GM12878 (cell line): ENCODE measurements at regions not wholly inside any gene's neighbourhood (a gene's known extent, or its start where the extent isn't known, plus 50 kb on each side); places are given as distances from the start of the nearest gene placed in this dataset.

Experiments used
- CHD2 ChIP-seq: IDR thresholded peaks from 2 replicates; pipeline ENCODE4 v1.6.1; 2011; ENCODE audit warnings: low read depth, low read length, improper control_type of control experiment, borderline replicate concordance
- CTCF ChIP-seq, 3 experiments: IDR thresholded peaks in 2 of 3; conservative IDR thresholded peaks in 1 of 3; 2 replicates each; pipeline ENCODE4 v1.5.1; 2011; ENCODE audit warnings: low read depth in 3 of 3, low read length in 3 of 3, mild to moderate bottlenecking in 3 of 3, control low read depth in 2 of 3, moderate library complexity in 2 of 3, inconsistent platforms in 1 of 3, mixed read lengths in 1 of 3; ENCODE audit not compliant: control insufficient read depth in 2 of 3, insufficient read depth in 1 of 3; ENCODE audit errors: extremely low read depth in 1 of 3
- EGR1 ChIP-seq, 2 experiments: IDR thresholded peaks; 1 replicate in 1 of 2; 2 replicates in 1 of 2; pipeline ENCODE4 v1.6.1; 2011 to 2012; ENCODE audit warnings: low read depth in 2 of 2, low read length in 2 of 2, borderline replicate concordance in 1 of 2, mild to moderate bottlenecking in 1 of 2, moderate library complexity in 1 of 2
- ESRRA ChIP-seq: IDR thresholded peaks from 2 replicates; pipeline ENCODE4 v1.6.1; 2012; ENCODE audit warnings: mild to moderate bottlenecking, low read length, improper control_type of control experiment
- ETV6 ChIP-seq, 2 experiments: fragments of 450-650 bp in 1 of 2; IDR thresholded peaks in 1 of 2; conservative IDR thresholded peaks in 1 of 2; 2 replicates each; pipeline ENCODE4 v1.6.1; 2014; ENCODE audit warnings: antibody characterized with exemption in 1 of 2, borderline replicate concordance in 1 of 2, low read depth in 1 of 2, mild to moderate bottlenecking in 1 of 2, moderate library complexity in 1 of 2
- GABPA ChIP-seq: IDR thresholded peaks from 2 replicates; pipeline ENCODE4 v1.6.1; 2014; ENCODE audit warnings: antibody characterized with exemption, low read depth, mild to moderate bottlenecking, inconsistent platforms
- MEF2A ChIP-seq: IDR thresholded peaks from 2 replicates; pipeline ENCODE4 v1.6.1; 2011; ENCODE audit warnings: low read depth, mild to moderate bottlenecking, low read length, moderate library complexity; ENCODE audit not compliant: insufficient read depth
- POLR2A ChIP-seq: IDR thresholded peaks from 2 replicates; pipeline ENCODE4 v1.6.1; 2011; ENCODE audit warnings: low read depth, mild to moderate bottlenecking, low read length
- POLR2AphosphoS5 ChIP-seq: IDR thresholded peaks from 2 replicates; pipeline ENCODE4 v1.6.1; 2011; ENCODE audit warnings: mild to moderate bottlenecking, low read length, inconsistent platforms
- RAD21 ChIP-seq: IDR thresholded peaks from 2 replicates; pipeline ENCODE4 v1.6.1; 2011; ENCODE audit warnings: mild to moderate bottlenecking, low read depth, low read length, moderate library complexity; ENCODE audit not compliant: insufficient read depth
- TAF1 ChIP-seq: IDR thresholded peaks from 2 replicates; pipeline ENCODE4 v1.6.1; 2011; ENCODE audit warnings: mild to moderate bottlenecking, low read depth, low read length, borderline replicate concordance
- TCF12 ChIP-seq: IDR thresholded peaks from 2 replicates; pipeline ENCODE4 v1.6.1; 2011; ENCODE audit warnings: low read depth, mild to moderate bottlenecking, low read length
- USF2 ChIP-seq: IDR thresholded peaks from 2 replicates; pipeline ENCODE4 v1.6.1; 2011; ENCODE audit warnings: low read depth, low read length, improper control_type of control experiment, borderline replicate concordance

DNA sequence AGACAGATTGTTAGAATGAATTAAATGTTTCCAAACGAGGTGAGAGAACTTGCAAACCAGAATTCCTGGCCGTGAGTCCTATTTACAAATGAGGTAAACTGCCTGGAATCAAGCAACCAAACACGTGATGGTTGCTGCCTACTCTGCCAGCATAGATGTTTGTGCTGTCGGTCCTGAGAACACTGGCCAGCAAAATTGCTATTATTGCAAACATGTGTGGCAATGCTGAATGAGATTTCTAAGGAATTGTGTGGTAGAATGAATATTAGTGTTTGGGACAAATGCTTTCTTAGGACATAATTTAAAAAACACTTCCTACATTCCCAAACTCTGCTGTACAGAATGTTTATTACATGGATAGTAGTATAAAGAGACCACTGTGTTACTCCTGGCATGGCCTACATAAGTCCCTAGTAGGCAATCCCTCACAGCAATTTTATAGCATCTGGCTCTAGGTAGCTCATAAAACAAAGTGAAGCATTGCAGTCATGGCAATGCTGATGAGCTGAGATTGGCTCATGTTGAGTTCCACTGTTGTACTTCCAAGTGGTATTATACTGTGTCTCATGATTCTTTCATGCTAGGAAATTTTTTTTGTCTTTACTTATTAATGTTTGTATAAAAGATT is 605.2 kb upstream of the EPHA5 start:
- TF ChIP-seq CTCF (IDR thresholded peaks at IDR 0.05 in 2 of 3, conservative IDR thresholded peaks at IDR 0.05 in 1 of 3; ENCODE audit: control insufficient read depth in 2 of 3, extremely low read depth in 1 of 3, insufficient read depth in 1 of 3, low read depth in 3 of 3, low read length in 3 of 3) (no peak), EGR1 (IDR thresholded peaks at IDR 0.05; ENCODE audit: borderline replicate concordance in 1 of 2, low read depth in 2 of 2, low read length in 2 of 2) (no peak), TCF12 (no peak), POLR2A (no peak), USF2 (no peak), ETV6 (conservative IDR thresholded peaks at IDR 0.05 in 1 of 2, IDR thresholded peaks at IDR 0.05 in 1 of 2; ENCODE audit: borderline replicate concordance in 1 of 2, low read depth in 1 of 2) (no peak), TAF1 (no peak), GABPA (no peak), MEF2A (no peak), CHD2 (no peak), RAD21 (no peak), POLR2AphosphoS5 (no peak), ESRRA (no peak)
